ENCODE measurements at regions not wholly inside any gene's neighbourhood (a gene's known extent, or its start where the extent isn't known, plus 50 kb on each side); places are given as distances from the start of the nearest gene placed in this dataset.
"Not testable (repeated sequence)": the region's sequence is repeated elsewhere in the genome, so short reads cannot be mapped to it uniquely, and the experiment has no call there.

GRCh38 chr1:146774988-146775387, 163.1 kb upstream of the NBPF12 start:
- not testable (repeated sequence) for H3K9me3 ChIP-seq (ENCODE audit: insufficient read depth, low read length); H3K9ac ChIP-seq (ENCODE audit: insufficient read length, low read depth); H3K27me3 ChIP-seq (ENCODE audit: insufficient read depth, insufficient read length); H3K4me1 ChIP-seq (ENCODE audit: insufficient read depth, insufficient read length); H3K4me3 ChIP-seq (ENCODE audit: insufficient read length, low read depth); DNase-seq (ENCODE audit: low read depth, low spot score); H3K36me3 ChIP-seq (ENCODE audit: insufficient read depth, insufficient read length, low read length)

GRCh38 chr1:146774271-146774670, 163.9 kb upstream of the NBPF12 start:
- H3K36me3 ChIP-seq (ENCODE audit: insufficient read depth, insufficient read length, low read length); H3K9ac ChIP-seq (ENCODE audit: insufficient read length, low read depth); H3K9me3 ChIP-seq (ENCODE audit: insufficient read depth, low read length); H3K27me3 ChIP-seq (ENCODE audit: insufficient read depth, insufficient read length); H3K4me3 ChIP-seq (ENCODE audit: insufficient read length, low read depth); H3K4me1 ChIP-seq (ENCODE audit: insufficient read depth, insufficient read length); DNase-seq (ENCODE audit: low read depth, low spot score): not testable (repeated sequence)

- H3K27me3 ChIP-seq (ENCODE audit: insufficient read depth, insufficient read length); DNase-seq (ENCODE audit: low read depth, low spot score); H3K36me3 ChIP-seq (ENCODE audit: insufficient read depth, insufficient read length, low read length); H3K9ac ChIP-seq (ENCODE audit: insufficient read length, low read depth); H3K9me3 ChIP-seq (ENCODE audit: insufficient read depth, low read length); H3K4me3 ChIP-seq (ENCODE audit: insufficient read length, low read depth); H3K4me1 ChIP-seq (ENCODE audit: insufficient read depth, insufficient read length): not testable (repeated sequence)
Observed at GRCh38 chr1:146771409-146771808, 166.7 kb upstream of the NBPF12 start.

- not testable (repeated sequence) for H3K4me1 ChIP-seq (ENCODE audit: insufficient read depth, insufficient read length); H3K9ac ChIP-seq (ENCODE audit: insufficient read length, low read depth); DNase-seq (ENCODE audit: low read depth, low spot score); H3K9me3 ChIP-seq (ENCODE audit: insufficient read depth, low read length); H3K4me3 ChIP-seq (ENCODE audit: insufficient read length, low read depth); H3K36me3 ChIP-seq (ENCODE audit: insufficient read depth, insufficient read length, low read length); H3K27me3 ChIP-seq (ENCODE audit: insufficient read depth, insufficient read length)
Observed at GRCh38 chr1:146770998-146771397, 167.1 kb upstream of the NBPF12 start.

GRCh38 chr1:146763234-146763633, 174.9 kb upstream of the NBPF12 start:
- H3K27me3 ChIP-seq (ENCODE audit: insufficient read depth, insufficient read length); H3K4me3 ChIP-seq (ENCODE audit: insufficient read length, low read depth); H3K36me3 ChIP-seq (ENCODE audit: insufficient read depth, insufficient read length, low read length); H3K4me1 ChIP-seq (ENCODE audit: insufficient read depth, insufficient read length); H3K9me3 ChIP-seq (ENCODE audit: insufficient read depth, low read length); DNase-seq (ENCODE audit: low read depth, low spot score); H3K9ac ChIP-seq (ENCODE audit: insufficient read length, low read depth): not testable (repeated sequence)

GRCh38 chr1:146756858-146757257, 181.3 kb upstream of the NBPF12 start:
- H3K9me3 ChIP-seq (ENCODE audit: insufficient read depth, low read length); DNase-seq (ENCODE audit: low read depth, low spot score): not testable (repeated sequence)

GRCh38 chr1:146748686-146749085, 189.4 kb upstream of the NBPF12 start:
- not testable (repeated sequence) for H3K9me3 ChIP-seq (ENCODE audit: insufficient read depth, low read length); H3K9ac ChIP-seq (ENCODE audit: insufficient read length, low read depth); H3K27me3 ChIP-seq (ENCODE audit: insufficient read depth, insufficient read length); H3K36me3 ChIP-seq (ENCODE audit: insufficient read depth, insufficient read length, low read length); DNase-seq (ENCODE audit: low read depth, low spot score); H3K4me1 ChIP-seq (ENCODE audit: insufficient read depth, insufficient read length); H3K4me3 ChIP-seq (ENCODE audit: insufficient read length, low read depth)

More at GRCh38 chr1:146756858-146757257, 181.3 kb upstream of the NBPF12 start:
- not testable (repeated sequence) for H3K4me3 ChIP-seq (ENCODE audit: insufficient read length, low read depth); H3K27me3 ChIP-seq (ENCODE audit: insufficient read depth, insufficient read length); H3K9ac ChIP-seq (ENCODE audit: insufficient read length, low read depth); H3K36me3 ChIP-seq (ENCODE audit: insufficient read depth, insufficient read length, low read length); H3K4me1 ChIP-seq (ENCODE audit: insufficient read depth, insufficient read length)

- not testable (repeated sequence) for H3K9ac ChIP-seq (ENCODE audit: insufficient read length, low read depth); H3K4me3 ChIP-seq (ENCODE audit: insufficient read length, low read depth); DNase-seq (ENCODE audit: low read depth, low spot score); H3K27me3 ChIP-seq (ENCODE audit: insufficient read depth, insufficient read length); H3K9me3 ChIP-seq (ENCODE audit: insufficient read depth, low read length); H3K4me1 ChIP-seq (ENCODE audit: insufficient read depth, insufficient read length); H3K36me3 ChIP-seq (ENCODE audit: insufficient read depth, insufficient read length, low read length)
Observed at GRCh38 chr1:146731981-146732680, 206.0 kb upstream of the NBPF12 start.

- H3K27me3 ChIP-seq (ENCODE audit: insufficient read depth, insufficient read length); H3K9ac ChIP-seq (ENCODE audit: insufficient read length, low read depth); H3K9me3 ChIP-seq (ENCODE audit: insufficient read depth, low read length); H3K36me3 ChIP-seq (ENCODE audit: insufficient read depth, insufficient read length, low read length); H3K4me3 ChIP-seq (ENCODE audit: insufficient read length, low read depth); H3K4me1 ChIP-seq (ENCODE audit: insufficient read depth, insufficient read length); DNase-seq (ENCODE audit: low read depth, low spot score): not testable (repeated sequence)
Observed at GRCh38 chr1:146729642-146730344, 208.3 kb upstream of the NBPF12 start.

GRCh38 chr1:146715054-146715453, 223.1 kb upstream of the NBPF12 start:
- not testable (repeated sequence) for H3K4me1 ChIP-seq (ENCODE audit: insufficient read depth, insufficient read length); H3K9ac ChIP-seq (ENCODE audit: insufficient read length, low read depth); DNase-seq (ENCODE audit: low read depth, low spot score); H3K4me3 ChIP-seq (ENCODE audit: insufficient read length, low read depth); H3K27me3 ChIP-seq (ENCODE audit: insufficient read depth, insufficient read length); H3K36me3 ChIP-seq (ENCODE audit: insufficient read depth, insufficient read length, low read length); H3K9me3 ChIP-seq (ENCODE audit: insufficient read depth, low read length)

GRCh38 chr1:146710838-146711521, 227.1 kb upstream of the NBPF12 start:
- not testable (repeated sequence) for H3K27me3 ChIP-seq (ENCODE audit: insufficient read depth, insufficient read length); H3K4me1 ChIP-seq (ENCODE audit: insufficient read depth, insufficient read length); H3K4me3 ChIP-seq (ENCODE audit: insufficient read length, low read depth); H3K9ac ChIP-seq (ENCODE audit: insufficient read length, low read depth); H3K36me3 ChIP-seq (ENCODE audit: insufficient read depth, insufficient read length, low read length); H3K9me3 ChIP-seq (ENCODE audit: insufficient read depth, low read length)
- DNase-seq (ENCODE audit: low read depth, low spot score) = peak; percentile 62

- not testable (repeated sequence) for H3K9me3 ChIP-seq (ENCODE audit: insufficient read depth, low read length); H3K27me3 ChIP-seq (ENCODE audit: insufficient read depth, insufficient read length); H3K9ac ChIP-seq (ENCODE audit: insufficient read length, low read depth); H3K4me3 ChIP-seq (ENCODE audit: insufficient read length, low read depth); H3K36me3 ChIP-seq (ENCODE audit: insufficient read depth, insufficient read length, low read length); H3K4me1 ChIP-seq (ENCODE audit: insufficient read depth, insufficient read length); DNase-seq (ENCODE audit: low read depth, low spot score)
Observed at GRCh38 chr1:146709302-146709701, 228.8 kb upstream of the NBPF12 start.
